ENCODE measurements at regions not wholly inside any gene's neighbourhood (a gene's known extent, or its start where the extent isn't known, plus 50 kb on each side); places are given as distances from the start of the nearest gene placed in this dataset.
"Not testable (repeated sequence)": the region's sequence is repeated elsewhere in the genome, so short reads cannot be mapped to it uniquely, and the experiment has no call there.

- no peak for DNase-seq (ENCODE audit: low spot score)
These were observed 108.2 kb upstream of the STK17B start for GRCh38 chr2:196279541-196279940.

DNA sequence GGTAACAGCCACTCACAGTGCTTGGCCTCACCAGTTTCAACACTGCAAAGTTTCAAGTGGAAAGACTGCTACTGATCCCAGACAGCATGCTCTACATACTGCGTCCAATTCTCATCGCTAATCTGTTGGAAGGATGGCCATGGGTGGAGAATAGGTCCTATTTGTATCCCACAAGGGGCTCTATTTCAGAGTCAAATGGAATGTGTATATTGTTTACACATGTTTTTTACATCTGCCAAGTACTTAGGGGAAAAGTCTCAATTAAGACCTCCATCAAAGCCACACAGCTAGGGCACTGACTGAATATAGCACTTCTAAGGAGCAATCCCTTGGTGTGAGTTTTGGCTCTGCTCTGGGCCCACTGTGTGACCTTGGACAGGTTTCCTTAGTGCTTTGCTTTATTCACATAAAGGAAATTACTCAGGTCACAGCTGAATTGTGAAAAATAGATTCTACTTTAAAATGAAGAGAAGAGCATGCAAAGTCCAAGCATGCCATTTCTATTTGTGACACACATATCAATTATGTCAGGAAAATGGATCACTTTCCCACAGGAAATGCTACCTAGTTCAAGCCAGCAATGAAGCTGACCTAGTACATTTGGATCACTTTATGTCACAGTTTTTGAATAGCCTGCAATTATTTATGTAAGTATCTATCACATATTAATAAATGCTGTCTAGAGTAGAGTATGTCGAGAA, 112.9 kb upstream of the STK17B start:
- no peak for DNase-seq (ENCODE audit: low spot score)

GRCh38 chr2:196284866-196285557, 113.6 kb upstream of the STK17B start:
- no peak for DNase-seq (ENCODE audit: low spot score)

DNA sequence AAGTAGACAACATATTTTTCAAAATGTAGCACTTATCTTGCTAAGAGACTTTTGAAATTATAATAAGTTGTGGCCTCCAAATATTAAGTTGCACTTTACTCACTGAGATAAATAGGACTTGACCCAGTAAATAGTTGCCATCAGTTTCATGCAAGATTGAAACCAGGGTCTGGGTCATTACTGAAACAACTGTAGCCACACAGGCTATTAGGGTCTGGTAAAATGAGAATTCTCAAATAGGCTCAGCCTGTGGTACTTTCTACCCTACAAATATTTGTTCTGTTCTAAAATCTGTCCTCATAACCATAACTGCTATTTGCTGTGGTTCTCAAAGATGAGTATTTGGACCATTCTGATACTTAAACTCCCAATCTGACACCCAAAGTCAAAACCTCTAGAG, 115.4 kb upstream of the STK17B start:
- no peak for DNase-seq (ENCODE audit: low spot score)

DNA sequence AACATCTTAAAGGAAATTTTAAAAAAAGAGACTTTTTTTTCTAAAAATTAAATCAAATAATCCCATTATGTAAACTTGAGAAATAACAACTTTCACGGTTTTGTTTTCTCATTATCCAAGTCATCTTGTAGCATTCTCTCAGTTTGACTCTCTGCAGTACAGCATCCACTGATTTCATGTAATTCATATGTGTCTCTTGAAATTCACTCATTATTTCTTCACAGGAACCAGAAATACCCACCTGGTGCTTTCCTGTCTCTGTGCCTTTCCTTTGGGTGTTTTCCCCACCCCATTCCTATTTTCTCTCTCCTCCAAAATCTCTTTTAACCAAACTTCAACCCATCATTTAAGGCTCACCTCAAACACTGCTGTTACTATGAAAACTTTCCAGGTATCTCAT, 116.1 kb upstream of the STK17B start:
- DNase-seq (ENCODE audit: low spot score), result no peak

GRCh38 chr2:196288006-196288538, 116.7 kb upstream of the STK17B start:
- no peak for DNase-seq (ENCODE audit: low spot score)

DNA sequence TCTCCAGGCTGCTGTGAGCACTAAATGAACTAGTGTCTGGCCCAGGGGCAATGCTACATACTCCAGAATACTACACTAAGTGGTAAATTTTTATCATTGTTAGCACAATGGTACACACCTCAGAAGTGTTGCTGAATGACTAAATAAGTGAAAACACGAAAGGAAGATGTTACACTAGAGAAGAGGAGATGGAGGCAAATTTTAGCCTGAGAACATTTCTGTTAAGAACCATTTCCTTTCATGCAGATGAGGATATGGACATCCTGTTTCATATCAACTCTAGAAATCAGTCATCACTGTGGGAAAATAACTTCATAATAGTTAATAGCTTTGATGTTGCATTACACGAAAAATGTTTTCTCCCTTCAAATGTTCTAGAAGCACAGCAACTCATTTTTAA, 117.6 kb upstream of the STK17B start:
- DNase-seq (ENCODE audit: low spot score), result no peak

GRCh38 chr2:196290136-196290535, 118.8 kb upstream of the STK17B start:
- DNase-seq (ENCODE audit: low spot score), result no peak

- DNase-seq (ENCODE audit: low spot score), result no peak
These were observed 119.2 kb upstream of the STK17B start for GRCh38 chr2:196290569-196290968.

DNA sequence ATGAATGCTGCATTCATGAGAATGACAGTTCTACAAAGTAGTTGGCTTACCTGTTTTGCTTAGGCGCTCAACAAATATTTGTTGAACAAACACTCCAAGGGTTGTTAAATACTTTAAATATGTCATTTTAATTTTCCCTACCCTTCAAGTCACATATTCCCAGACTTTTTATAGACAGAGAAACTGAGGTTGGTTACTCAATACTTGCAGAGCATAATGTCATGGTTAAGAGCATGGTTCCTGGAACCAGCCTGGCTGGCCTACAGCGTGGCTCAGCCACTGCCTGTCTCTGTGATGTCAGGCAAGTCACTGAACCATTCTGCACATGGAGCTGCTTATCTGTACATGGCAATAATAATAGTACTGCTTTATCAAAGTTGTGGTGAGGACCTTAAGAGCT, 120.0 kb upstream of the STK17B start:
- DNase-seq (ENCODE audit: low spot score), result no peak

GRCh38 chr2:196291873-196292800, 120.8 kb upstream of the STK17B start:
- no peak for DNase-seq (ENCODE audit: low spot score)

- DNase-seq (ENCODE audit: low spot score), result peak; percentile 67
These were observed 122.6 kb upstream of the STK17B start for GRCh38 chr2:196293751-196294515.

GRCh38 chr2:196294516-196294909, 123.1 kb upstream of the STK17B start:
- no peak for DNase-seq (ENCODE audit: low spot score)

- DNase-seq (ENCODE audit: low spot score), result no peak
These were observed 123.6 kb upstream of the STK17B start for GRCh38 chr2:196295005-196295404.

DNA sequence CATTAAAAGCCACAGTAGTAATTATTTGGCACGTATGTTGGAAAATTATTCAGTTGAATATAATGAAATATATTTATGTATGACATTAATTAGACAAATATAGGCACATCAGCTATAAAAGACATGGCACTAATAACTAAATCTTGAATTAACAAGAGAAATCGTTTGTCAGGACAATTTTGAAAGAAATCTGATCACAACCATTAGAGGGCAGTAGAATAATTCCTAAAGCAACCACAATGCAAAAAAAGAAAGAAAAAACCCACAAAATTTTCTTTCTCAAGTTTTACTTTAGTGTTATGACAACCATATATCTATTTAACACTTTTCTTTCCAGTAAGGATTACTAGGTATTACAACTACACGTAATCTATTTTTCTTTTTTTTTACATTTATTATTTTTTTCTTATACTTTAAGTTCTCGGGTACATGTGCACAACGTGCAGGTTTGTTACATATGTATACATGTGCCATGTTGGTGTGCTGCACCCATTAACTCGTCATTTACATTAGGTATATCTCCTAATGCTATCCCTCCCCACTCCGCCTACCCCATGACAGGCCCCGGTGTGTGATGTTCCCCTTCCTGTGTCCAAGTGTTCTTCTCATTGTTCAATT, 126.8 kb upstream of the STK17B start:
- DNase-seq (ENCODE audit: low spot score), result not testable (repeated sequence)

- DNase-seq (ENCODE audit: low spot score), result no peak
These were observed 136.5 kb upstream of the STK17B start for GRCh38 chr2:196307775-196308305.

GRCh38 chr2:196309691-196310090, 138.3 kb upstream of the STK17B start:
- no peak for DNase-seq (ENCODE audit: low spot score)

DNA sequence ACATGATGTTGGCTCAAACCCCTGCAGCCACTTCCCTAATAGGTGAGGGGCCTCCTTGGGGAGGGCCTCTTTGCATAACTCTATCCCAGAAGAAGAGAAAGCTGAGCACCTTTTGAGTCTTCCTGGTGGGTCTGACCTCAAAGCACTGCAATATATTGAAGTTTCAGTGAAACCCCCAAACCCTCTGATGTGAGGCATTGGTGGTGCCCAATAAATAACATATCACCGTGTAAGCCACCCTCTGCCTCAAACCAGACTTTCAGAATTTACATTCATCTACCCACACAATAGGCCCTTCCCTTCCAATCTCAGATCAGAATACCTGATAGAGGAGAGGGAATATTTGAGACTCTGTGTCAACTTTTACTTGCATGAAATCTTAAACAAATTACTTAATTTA, 142.8 kb upstream of the STK17B start:
- no peak for DNase-seq (ENCODE audit: low spot score)

DNA sequence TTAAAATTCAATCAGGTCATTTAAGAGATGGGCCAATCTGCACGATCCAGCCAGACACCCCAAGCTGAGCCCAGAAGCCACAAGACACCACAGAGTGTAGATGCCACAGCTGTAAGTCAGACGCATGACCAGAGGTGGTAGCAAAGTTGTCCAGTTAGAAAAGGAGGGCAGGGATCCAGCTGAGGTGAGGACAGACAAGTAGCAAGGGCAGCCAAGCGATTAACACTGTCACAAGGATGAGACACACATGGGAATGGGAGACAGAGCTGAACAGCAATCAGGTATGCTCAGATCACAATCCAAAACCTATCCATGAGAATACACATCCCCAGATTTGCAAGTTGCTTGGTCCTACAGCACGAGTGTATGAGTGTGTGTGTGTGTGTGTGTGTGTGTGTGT, 143.4 kb upstream of the STK17B start:
- no peak for DNase-seq (ENCODE audit: low spot score)

- DNase-seq (ENCODE audit: low spot score), result no peak
These were observed 144.1 kb upstream of the STK17B start for GRCh38 chr2:196315388-196316049.
